Putamen (tissue), 1 donor: ENCODE measurements at regions not wholly inside any gene's neighbourhood (a gene's known extent, or its start where the extent isn't known, plus 50 kb on each side); places are given as distances from the start of the nearest gene placed in this dataset.
"Not testable (repeated sequence)": the region's sequence is repeated elsewhere in the genome, so short reads cannot be mapped to it uniquely, and the experiment has no call there.

Experiments used
- DNase-seq: peaks from one replicate; pipeline ENCODE4 v3.0.0-alpha.2; 2016; ENCODE audit warnings: low spot score

- DNase-seq, result no peak
These were observed 82.8 kb upstream of the TMEM18 start for GRCh38 chr2:760001-760400.

- no peak for DNase-seq
These were observed 81.0 kb upstream of the TMEM18 start for GRCh38 chr2:758073-758820.

- no peak for DNase-seq
These were observed 75.9 kb upstream of the TMEM18 start for GRCh38 chr2:753123-753522.

GRCh38 chr2:751474-751873 lies 74.3 kb upstream of the TMEM18 start:
- DNase-seq, result no peak

- DNase-seq, result no peak
These were observed 73.4 kb upstream of the TMEM18 start for GRCh38 chr2:750628-751027.

- no peak for DNase-seq
These were observed 70.7 kb upstream of the TMEM18 start for GRCh38 chr2:747762-748351.

GRCh38 chr2:746697-747096 lies 69.5 kb upstream of the TMEM18 start:
- DNase-seq, result no peak

- DNase-seq, result no peak
These were observed 66.9 kb upstream of the TMEM18 start for GRCh38 chr2:744088-744487.

- DNase-seq, result no peak
These were observed 65.0 kb upstream of the TMEM18 start for GRCh38 chr2:742221-742620.

- no peak for DNase-seq
These were observed 63.9 kb upstream of the TMEM18 start for GRCh38 chr2:741195-741496.

GRCh38 chr2:740322-741194 lies 63.4 kb upstream of the TMEM18 start:
- peak; percentile 16 for DNase-seq

GRCh38 chr2:739864-740321 lies 62.7 kb upstream of the TMEM18 start:
- DNase-seq, result not testable (repeated sequence)

GRCh38 chr2:736939-737338 lies 59.7 kb upstream of the TMEM18 start:
- no peak for DNase-seq

GRCh38 chr2:735670-736218 lies 58.5 kb upstream of the TMEM18 start:
- DNase-seq, result no peak

GRCh38 chr2:734496-734895 lies 57.3 kb upstream of the TMEM18 start:
- no peak for DNase-seq

GRCh38 chr2:733495-733894 lies 56.3 kb upstream of the TMEM18 start:
- DNase-seq, result no peak

- no peak for DNase-seq
These were observed 55.8 kb upstream of the TMEM18 start for GRCh38 chr2:733001-733400.

GRCh38 chr2:731711-732110 lies 54.5 kb upstream of the TMEM18 start:
- DNase-seq, result no peak

GRCh38 chr2:729376-729861 lies 52.2 kb upstream of the TMEM18 start:
- DNase-seq, result no peak

- DNase-seq, result no peak
These were observed 51.0 kb upstream of the TMEM18 start for GRCh38 chr2:728165-728564.

- no peak for DNase-seq
These were observed 49.9 kb upstream of the TMEM18 start for GRCh38 chr2:727071-727470.
